H1 (cell line): ENCODE measurements at regions not wholly inside any gene's neighbourhood (a gene's known extent, or its start where the extent isn't known, plus 50 kb on each side); places are given as distances from the start of the nearest gene placed in this dataset.

ENCODE experiments used
- CTCF ChIA-PET: fragments of 300-600 bp; sonication (Branson Sonifier 250); formaldehyde crosslinking; loops from one replicate; lab custom pipeline; 2021; ENCODE audit not compliant: partially characterized antibody; lab: Charles Lee
- POLR2A ChIA-PET: fragments of 300-600 bp; sonication (Branson Sonifier 250); formaldehyde crosslinking; loops from one replicate; lab custom pipeline; 2021; ENCODE audit warnings: inconsistent platforms; ENCODE audit not compliant: partially characterized antibody; lab: Charles Lee
- DNase-seq, 2 experiments: peaks; one replicate each; pipeline versions ENCODE4 v3.0.0 to v3.0.0-alpha.2; 2010 to 2022; ENCODE audit warnings: low spot score in 2 of 2, low read depth in 1 of 2, mixed read lengths in 1 of 2
- FAIRE-seq: peaks from 2 replicates; lab custom pipeline; 2011; peaks lifted over from hg19 to GRCh38; lab: Jason Lieb, UNC
- H2AFZ ChIP-seq: 2 replicates; pipeline ENCODE4 v1.8.1; 2012; ENCODE audit warnings: low read length, inconsistent platforms
- H2AK5ac ChIP-seq: 2 replicates; pipeline ENCODE4 v1.6.1; 2013; ENCODE audit warnings: low read depth, low read length
- H2BK120ac ChIP-seq: replicated peaks from 2 replicates; pipeline ENCODE3; 2013; ENCODE audit warnings: low read depth, low read length, inconsistent platforms
- H2BK12ac ChIP-seq: 2 replicates; pipeline ENCODE4 v1.6.1; 2013; ENCODE audit warnings: low read depth, low read length
- H2BK15ac ChIP-seq: 2 replicates; pipeline ENCODE4 v1.6.1; 2013; ENCODE audit warnings: low read length
- H2BK20ac ChIP-seq: 2 replicates; pipeline ENCODE4 v1.6.1; 2013; ENCODE audit warnings: low read length
- H2BK5ac ChIP-seq: 2 replicates; pipeline ENCODE4 v1.6.1; 2013; ENCODE audit warnings: low read depth, low read length
- H3K14ac ChIP-seq: 2 replicates; pipeline ENCODE4 v1.6.1; 2013; ENCODE audit warnings: inconsistent platforms; ENCODE audit not compliant: insufficient read length
- H3K18ac ChIP-seq: 2 replicates; pipeline ENCODE4 v1.6.1; 2013; ENCODE audit warnings: low read length; ENCODE audit errors: extremely low read depth
- H3K23ac ChIP-seq: 2 replicates; pipeline ENCODE4 v1.6.1; 2013; ENCODE audit warnings: inconsistent platforms; ENCODE audit not compliant: insufficient read length
- H3K23me2 ChIP-seq: 2 replicates; pipeline ENCODE4 v1.6.1; 2013; ENCODE audit warnings: low read depth, low read length
- H3K27ac ChIP-seq: 2 replicates; pipeline ENCODE4 v1.6.1; 2011; ENCODE audit warnings: low read depth, low read length, inconsistent platforms
- H3K27me3 ChIP-seq, 4 experiments: replicated peaks in 1 of 4; 1 replicate in 1 of 4; 2 replicates in 3 of 4; pipeline versions ENCODE4 v1.6.1 to v1.8.1; 2011 to 2013; ENCODE audit warnings: low read length in 3 of 4, mild to moderate bottlenecking in 3 of 4, inconsistent platforms in 2 of 4, mixed read lengths in 2 of 4, moderate library complexity in 1 of 4; ENCODE audit not compliant: control insufficient read depth in 3 of 4, insufficient read depth in 3 of 4; ENCODE audit errors: extremely low read depth in 1 of 4
- H3K36me3 ChIP-seq, 4 experiments: 2 replicates each; pipeline versions ENCODE4 v1.6.1 to v1.8.1; 2011 to 2013; ENCODE audit warnings: mild to moderate bottlenecking in 4 of 4, low read length in 3 of 4, moderate library complexity in 2 of 4, control low read depth in 1 of 4, inconsistent platforms in 1 of 4; ENCODE audit not compliant: insufficient read depth in 4 of 4, control insufficient read depth in 2 of 4
- H3K4ac ChIP-seq: replicated peaks from 2 replicates; pipeline ENCODE3; 2013; ENCODE audit warnings: low read length, low read depth, mixed read lengths, inconsistent platforms; ENCODE audit not compliant: insufficient read length
- H3K4me1 ChIP-seq, 4 experiments: replicated peaks in 1 of 4; 1 replicate in 1 of 4; 2 replicates in 3 of 4; pipeline versions ENCODE4 v1.6.1 to v1.8.1; 2011 to 2013; ENCODE audit warnings: low read length in 3 of 4, inconsistent platforms in 2 of 4, mixed read lengths in 1 of 4; ENCODE audit not compliant: insufficient read depth in 4 of 4, control insufficient read depth in 3 of 4
- H3K4me2 ChIP-seq, 2 experiments: 2 replicates each; pipeline versions ENCODE4 v1.6.1 to v1.8.1; 2011 to 2013; ENCODE audit warnings: low read depth in 2 of 2, low read length in 2 of 2, control low read depth in 1 of 2, inconsistent platforms in 1 of 2, mild to moderate bottlenecking in 1 of 2; ENCODE audit not compliant: insufficient read depth in 1 of 2
- H3K4me3 ChIP-seq, 4 experiments: fragments of 200-600, 300-600 bp in 1 of 4; sonication (generic), shearing (Covaris generic), sonication (Bioruptor Twin) in 1 of 4; 2 replicates each; pipeline versions ENCODE4 v1.5.1 to v1.8.1; 2011 to 2016; ENCODE audit warnings: low read length in 4 of 4, low read depth in 3 of 4, control low read depth in 2 of 4, inconsistent platforms in 2 of 4, mild to moderate bottlenecking in 2 of 4, mixed read lengths in 1 of 4, moderate library complexity in 1 of 4; ENCODE audit not compliant: insufficient read depth in 2 of 4; ENCODE audit errors: extremely low read depth in 1 of 4
- H3K56ac ChIP-seq: replicated peaks from 2 replicates; pipeline ENCODE3; 2013; ENCODE audit warnings: low read depth, mild to moderate bottlenecking, mixed read lengths, low read length, inconsistent platforms; ENCODE audit not compliant: insufficient read length
- H3K79me1 ChIP-seq: 2 replicates; pipeline ENCODE4 v1.6.1; 2013; ENCODE audit warnings: low read depth, low read length, control low read depth
- H3K79me2 ChIP-seq, 2 experiments: 2 replicates each; pipeline versions ENCODE4 v1.6.1 to v1.8.1; 2012 to 2013; ENCODE audit warnings: low read length in 2 of 2, mild to moderate bottlenecking in 2 of 2, inconsistent platforms in 1 of 2; ENCODE audit not compliant: insufficient read depth in 2 of 2, control insufficient read depth in 1 of 2
- H3K9ac ChIP-seq, 4 experiments: replicated peaks in 1 of 4; 1 replicate in 1 of 4; 2 replicates in 3 of 4; pipeline versions ENCODE4 v1.6.1 to v1.8.1; 2011 to 2013; ENCODE audit warnings: low read depth in 3 of 4, low read length in 3 of 4, control low read depth in 2 of 4, mild to moderate bottlenecking in 2 of 4, moderate library complexity in 2 of 4, inconsistent platforms in 1 of 4; ENCODE audit errors: extremely low read depth in 1 of 4
- H3K9me3 ChIP-seq, 2 experiments: 2 replicates each; pipeline versions ENCODE4 v1.6.1 to v1.8.1; 2012 to 2013; ENCODE audit warnings: mild to moderate bottlenecking in 2 of 2, moderate library complexity in 2 of 2, control low read depth in 1 of 2, inconsistent platforms in 1 of 2, low read depth in 1 of 2, low read length in 1 of 2, mixed read lengths in 1 of 2; ENCODE audit not compliant: insufficient read depth in 2 of 2
- H4K20me1 ChIP-seq, 2 experiments: replicated peaks in 1 of 2; 2 replicates each; pipeline versions ENCODE3 to v1.8.1; 2011 to 2013; ENCODE audit warnings: inconsistent platforms in 2 of 2, low read length in 2 of 2, mild to moderate bottlenecking in 1 of 2; ENCODE audit not compliant: insufficient read depth in 2 of 2, control insufficient read depth in 1 of 2
- H4K5ac ChIP-seq: 2 replicates; pipeline ENCODE4 v1.6.1; 2013; ENCODE audit warnings: low read length, low read depth, mixed read lengths, inconsistent platforms; ENCODE audit not compliant: insufficient read length
- H4K8ac ChIP-seq: 2 replicates; pipeline ENCODE4 v1.8.0; 2013; ENCODE audit warnings: mild to moderate bottlenecking, moderate library complexity, low read length, inconsistent platforms; ENCODE audit not compliant: insufficient read depth; ENCODE audit errors: extremely low read depth
- H4K91ac ChIP-seq: replicated peaks from 2 replicates; pipeline ENCODE3; 2013; ENCODE audit warnings: low read length, mixed read lengths, inconsistent platforms; ENCODE audit not compliant: insufficient read length
- SIRT6 ChIP-seq: IDR thresholded peaks from one replicate; pipeline ENCODE4 v1.7.1; 2012; ENCODE audit warnings: low read length, inconsistent platforms
- TAF7 ChIP-seq: optimal IDR thresholded peaks from 2 replicates; pipeline ENCODE3; 2011; ENCODE audit warnings: low read depth, mild to moderate bottlenecking, inconsistent platforms, low read length, moderate library complexity, borderline replicate concordance
- ZNF274 ChIP-seq: IDR thresholded peaks from 2 replicates; pipeline ENCODE4 v1.7.0; 2012; ENCODE audit warnings: low read length, borderline replicate concordance; ENCODE audit errors: extremely low read depth
- WGBS, 2 experiments: shearing (Covaris generic) in 1 of 2; methylation state at CpG; one replicate each; pipeline versions ENCODE4 v1.1.6 to v1.1.7; 2013 to 2015; ENCODE audit warnings: low lambda C conversion rate in 2 of 2, mixed read lengths in 2 of 2, inconsistent platforms in 1 of 2, low coverage in 1 of 2, missing lambda C conversion rate in 1 of 2; ENCODE audit not compliant: insufficient replicate concordance in 2 of 2, insufficient coverage in 1 of 2, insufficient read length in 1 of 2; ENCODE audit errors: extremely low coverage in 1 of 2, missing lambda C conversion rate in 1 of 2; 5-methylcytosine and 5-hydroxymethylcytosine counted together

GRCh38 chr20:46840054-46840729 lies 54.5 kb upstream of the EYA2 start:
- Histone ChIP-seq H4K5ac (no peak overlapping the region), H3K23ac (no peak overlapping the region), H4K91ac (no peak overlapping the region), H2BK15ac (no peak overlapping the region), H3K79me1 (no peaks in the 10 kb centered on the region), H3K23me2 (no peaks in the 10 kb centered on the region; the same call in 1 of the 2 replicates), H3K79me2 (no peaks in the 10 kb centered on the region), H4K20me1 (no peaks in the 10 kb centered on the region), H3K4ac (no peak overlapping the region), H2AK5ac (no peak overlapping the region), H3K9ac (no peak overlapping the region)
- TF ChIP-seq TAF7 (no peak), SIRT6 (no peak), ZNF274 (no peak)
- TF ChIP-seq, all 59 proteins: peak for 0
- no peak overlapping the region for H2BK120ac ChIP-seq
- no peak overlapping the region for H2BK20ac ChIP-seq
- no peaks in the 10 kb centered on the region for H3K36me3 ChIP-seq
- H4K8ac ChIP-seq = no peak overlapping the region
- no peak overlapping the region; the same call in 1 of the 2 replicates for H2BK12ac ChIP-seq
- no peak overlapping the region for H3K18ac ChIP-seq
- no peak overlapping the region for H3K4me3 ChIP-seq
- no peak for DNase-seq
- H3K14ac ChIP-seq = no peak overlapping the region
- H3K27ac ChIP-seq = no peak overlapping the region
- H3K56ac ChIP-seq = no peak overlapping the region
- no peaks in the 10 kb centered on the region for H3K27me3 ChIP-seq
- no peak overlapping the region; the same call in 1 of the 2 replicates for H2BK5ac ChIP-seq
- no peak for FAIRE-seq
- ChIA-PET CTCF (interaction anchor here (1.2 kb wide), 1 partner anchor 16 kb away, joined by 3 read pairs; no protein-coding TSS in a partner anchor), POLR2A (interaction anchor here (0.9 kb wide), 1 partner anchor 208 kb away, joined by 3 read pairs; no protein-coding TSS in a partner anchor)
- H3K4me2 ChIP-seq = no peak overlapping the region
- WGBS, 2 experiments = 95% methylated on average over 4 of the region's 4 CpGs; no CpG with 5 or more reads in 1 of the 2 experiments
- H2AFZ ChIP-seq = 0 out of 2 replicates have a peak overlapping the region, but pooled peaks have one; percentile 51
- no peaks in the 10 kb centered on the region for H3K9me3 ChIP-seq
- H3K4me1 ChIP-seq = peaks cover 0 to 4% (median 1%) of the 10 kb centered on the region in 4 experiments; a peak in 3 of 7 replicates
